ENCODE measurements at regions not wholly inside any gene's neighbourhood (a gene's known extent, or its start where the extent isn't known, plus 50 kb on each side); places are given as distances from the start of the nearest gene placed in this dataset.

GRCh38 chr3:72680766-72681165 lies 167.5 kb downstream of the SHQ1 start:
- no peak for TF ChIP-seq CTCF (IDR thresholded peaks at IDR 0.05; ENCODE audit: poor library complexity)
- no peak for TF ChIP-seq EZH2phosphoT487 (IDR thresholded peaks at IDR 0.05; ENCODE audit: low read depth, severe bottlenecking, unreplicated experiment)
- TF ChIP-seq EZH2 (IDR thresholded peaks at IDR 0.05; ENCODE audit: borderline replicate concordance): no peak

Data from hepatocyte (in vitro differentiated cells).